ENCODE measurements at regions not wholly inside any gene's neighbourhood (a gene's known extent, or its start where the extent isn't known, plus 50 kb on each side); places are given as distances from the start of the nearest gene placed in this dataset.
A peak's percentile ranks its signal among the peaks of the same experiment; 100 is the strongest.

- no peak for TF ChIP-seq POLR2A (IDR thresholded peaks at IDR 0.05)
- Histone ChIP-seq H3K4me1 (no peaks in the 10 kb centered on the region), H3K36me3 (no peaks in the 10 kb centered on the region), H3K27me3 (no peaks in the 10 kb centered on the region), H3K27ac (no peak overlapping the region), H3K9me3 (peaks cover 0 to 7% of the 10 kb centered on the region in 2 donors), H3K4me3 (no peak overlapping the region)
- DNase-seq (ENCODE audit: low spot score in 2 of 2), result no peak
- intact Hi-C loops (cut with DNase I; ENCODE audit: low total_unique reads), result no loop called here
These were observed 541.3 kb upstream of the SOX11 start for GRCh38 chr2:5150871-5151270.

- intact Hi-C loops (cut with DNase I; ENCODE audit: low total_unique reads), result loop anchor here (5.0 kb wide), 1 partner anchor 1242 kb away; no protein-coding TSS in a partner anchor
- Histone ChIP-seq H3K4me1 (no peaks in the 10 kb centered on the region), H3K36me3 (no peaks in the 10 kb centered on the region), H3K4me3 (no peak overlapping the region), H3K27me3 (no peaks in the 10 kb centered on the region), H3K9me3 (peaks cover 0 to 3% of the 10 kb centered on the region in 2 donors), H3K27ac (peak overlapping the region; percentile 31 to 32)
- TF ChIP-seq POLR2A (IDR thresholded peaks at IDR 0.05), result no peak
- TF ChIP-seq CTCF (IDR thresholded peaks at IDR 0.05), result no peak
- TF ChIP-seq POLR2AphosphoS5 (IDR thresholded peaks at IDR 0.05), result no peak
- no peak for DNase-seq (ENCODE audit: low spot score in 2 of 2)
These were observed 527.2 kb upstream of the SOX11 start for GRCh38 chr2:5164776-5165525.

GRCh38 chr2:5172923-5173322 is 519.3 kb upstream of the SOX11 start:
- Histone ChIP-seq H3K27me3 (no peaks in the 10 kb centered on the region), H3K4me1 (no peaks in the 10 kb centered on the region), H3K27ac (no peak overlapping the region), H3K9me3 (no peaks in the 10 kb centered on the region), H3K4me3 (no peak overlapping the region), H3K36me3 (no peaks in the 10 kb centered on the region)
- no peak for DNase-seq (ENCODE audit: low spot score in 2 of 2)
- TF ChIP-seq POLR2A (IDR thresholded peaks at IDR 0.05), result no peak
- no peak for TF ChIP-seq CTCF (IDR thresholded peaks at IDR 0.05)
- TF ChIP-seq POLR2AphosphoS5 (IDR thresholded peaks at IDR 0.05), result no peak
- intact Hi-C loops (cut with DNase I; ENCODE audit: low total_unique reads), result no loop called here

- Histone ChIP-seq H3K4me3 (no peak overlapping the region), H3K27me3 (no peaks in the 10 kb centered on the region), H3K27ac (no peak overlapping the region), H3K4me1 (no peaks in the 10 kb centered on the region), H3K36me3 (no peaks in the 10 kb centered on the region), H3K9me3 (no peaks in the 10 kb centered on the region)
- intact Hi-C loops (cut with DNase I; ENCODE audit: low total_unique reads), result no loop called here
- TF ChIP-seq POLR2A (IDR thresholded peaks at IDR 0.05) (no peak), CTCF (IDR thresholded peaks at IDR 0.05) (no peak), POLR2AphosphoS5 (IDR thresholded peaks at IDR 0.05) (no peak)
- no peak for DNase-seq (ENCODE audit: low spot score in 2 of 2)
These were observed 518.2 kb upstream of the SOX11 start for GRCh38 chr2:5173876-5174535.

- H3K27me3 ChIP-seq, result no peaks in the 10 kb centered on the region
- H3K36me3 ChIP-seq, result no peaks in the 10 kb centered on the region
- H3K27ac ChIP-seq, result no peak overlapping the region
- TF ChIP-seq POLR2A (IDR thresholded peaks at IDR 0.05) (no peak), CTCF (IDR thresholded peaks at IDR 0.05) (no peak), POLR2AphosphoS5 (IDR thresholded peaks at IDR 0.05) (no peak)
- intact Hi-C loops (cut with DNase I; ENCODE audit: low total_unique reads), result no loop called here
- H3K4me3 ChIP-seq, result no peak overlapping the region
- no peaks in the 10 kb centered on the region for H3K4me1 ChIP-seq
- no peaks in the 10 kb centered on the region for H3K9me3 ChIP-seq
- no peak for DNase-seq (ENCODE audit: low spot score in 2 of 2)
These were observed 517.0 kb upstream of the SOX11 start for GRCh38 chr2:5175231-5175630.

All from breast epithelium (tissue), 4 donors.